ENCODE measurements at regions not wholly inside any gene's neighbourhood (a gene's known extent, or its start where the extent isn't known, plus 50 kb on each side); places are given as distances from the start of the nearest gene placed in this dataset.

- peak overlapping the region; percentile 34 for H3K4me2 ChIP-seq (ENCODE audit: low read length)
- no peak overlapping the region for H3K27ac ChIP-seq (ENCODE audit: low read length)
- H3K4me3 ChIP-seq (ENCODE audit: low read length): no peak overlapping the region
- H3K9ac ChIP-seq (ENCODE audit: low read length): no peak overlapping the region
- H2AFZ ChIP-seq (ENCODE audit: low read depth, low read length): no peak overlapping the region
- H3K27me3 ChIP-seq (ENCODE audit: low read depth, low read length): peaks cover 6% of the 10 kb centered on the region
- no peaks in the 10 kb centered on the region for H3K79me2 ChIP-seq (ENCODE audit: low read length)
- TF ChIP-seq CTCF (IDR thresholded peaks at IDR 0.05; ENCODE audit: low read depth, low read length): no peak
- no peak for TF ChIP-seq EZH2phosphoT487 (IDR thresholded peaks at IDR 0.05; ENCODE audit: low read depth)
- H3K9me3 ChIP-seq (ENCODE audit: insufficient read depth, low read length): no peaks in the 10 kb centered on the region
- no peaks in the 10 kb centered on the region for H3K36me3 ChIP-seq (replicated peaks; ENCODE audit: low read depth, low read length)
- peaks cover 12% of the 10 kb centered on the region for H3K4me1 ChIP-seq (ENCODE audit: low read length)
- no peaks in the 10 kb centered on the region for H4K20me1 ChIP-seq (ENCODE audit: insufficient read depth, low read length)
Observed at GRCh38 chr2:212683346-212684097, 144.9 kb upstream of the ERBB4 start.

GRCh38 chr2:212682937-212683336, 144.3 kb upstream of the ERBB4 start:
- no peaks in the 10 kb centered on the region for H3K79me2 ChIP-seq (ENCODE audit: low read length)
- TF ChIP-seq CTCF (IDR thresholded peaks at IDR 0.05; ENCODE audit: low read depth, low read length) (no peak), EZH2phosphoT487 (IDR thresholded peaks at IDR 0.05; ENCODE audit: low read depth) (no peak)

GRCh38 chr2:212677466-212677865, 138.9 kb upstream of the ERBB4 start:
- Histone ChIP-seq H3K36me3 (replicated peaks; ENCODE audit: low read depth, low read length) (no peaks in the 10 kb centered on the region), H2AFZ (ENCODE audit: low read depth, low read length) (no peak overlapping the region), H3K79me2 (ENCODE audit: low read length) (no peaks in the 10 kb centered on the region), H3K4me1 (ENCODE audit: low read length) (no peaks in the 10 kb centered on the region), H3K9me3 (ENCODE audit: insufficient read depth, low read length) (no peaks in the 10 kb centered on the region), H4K20me1 (ENCODE audit: insufficient read depth, low read length) (no peaks in the 10 kb centered on the region), H3K4me2 (ENCODE audit: low read length) (no peak overlapping the region), H3K27me3 (ENCODE audit: low read depth, low read length) (no peaks in the 10 kb centered on the region), H3K4me3 (ENCODE audit: low read length) (no peak overlapping the region), H3K27ac (ENCODE audit: low read length) (no peak overlapping the region), H3K9ac (ENCODE audit: low read length) (no peak overlapping the region)
- TF ChIP-seq CTCF (IDR thresholded peaks at IDR 0.05; ENCODE audit: low read depth, low read length) (no peak), EZH2phosphoT487 (IDR thresholded peaks at IDR 0.05; ENCODE audit: low read depth) (no peak)

More at GRCh38 chr2:212682937-212683336, 144.3 kb upstream of the ERBB4 start:
- H4K20me1 ChIP-seq (ENCODE audit: insufficient read depth, low read length): no peaks in the 10 kb centered on the region
- H3K36me3 ChIP-seq (replicated peaks; ENCODE audit: low read depth, low read length): no peaks in the 10 kb centered on the region
- peaks cover 6% of the 10 kb centered on the region for H3K27me3 ChIP-seq (ENCODE audit: low read depth, low read length)
- H3K4me1 ChIP-seq (ENCODE audit: low read length): peaks cover 12% of the 10 kb centered on the region
- H3K9ac ChIP-seq (ENCODE audit: low read length): no peak overlapping the region
- H2AFZ ChIP-seq (ENCODE audit: low read depth, low read length): no peak overlapping the region
- H3K4me2 ChIP-seq (ENCODE audit: low read length): no peak overlapping the region
- no peak overlapping the region for H3K27ac ChIP-seq (ENCODE audit: low read length)
- H3K4me3 ChIP-seq (ENCODE audit: low read length): no peak overlapping the region
- H3K9me3 ChIP-seq (ENCODE audit: insufficient read depth, low read length): no peaks in the 10 kb centered on the region

- H3K9ac ChIP-seq (ENCODE audit: low read length): no peak overlapping the region
- H4K20me1 ChIP-seq (ENCODE audit: insufficient read depth, low read length): no peaks in the 10 kb centered on the region
- peaks cover 6% of the 10 kb centered on the region; the same call in 1 of the 2 replicates for H3K4me1 ChIP-seq (ENCODE audit: low read length)
- TF ChIP-seq CTCF (IDR thresholded peaks at IDR 0.05; ENCODE audit: low read depth, low read length) (no peak), EZH2phosphoT487 (IDR thresholded peaks at IDR 0.05; ENCODE audit: low read depth) (no peak)
- no peak overlapping the region for H3K4me3 ChIP-seq (ENCODE audit: low read length)
- no peaks in the 10 kb centered on the region for H3K79me2 ChIP-seq (ENCODE audit: low read length)
- H3K27ac ChIP-seq (ENCODE audit: low read length): no peak overlapping the region
- H3K36me3 ChIP-seq (replicated peaks; ENCODE audit: low read depth, low read length): no peaks in the 10 kb centered on the region
- H3K27me3 ChIP-seq (ENCODE audit: low read depth, low read length): no peaks in the 10 kb centered on the region
- H3K4me2 ChIP-seq (ENCODE audit: low read length): no peak overlapping the region
- no peaks in the 10 kb centered on the region for H3K9me3 ChIP-seq (ENCODE audit: insufficient read depth, low read length)
- H2AFZ ChIP-seq (ENCODE audit: low read depth, low read length): no peak overlapping the region
Observed at GRCh38 chr2:212672186-212672585, 133.6 kb upstream of the ERBB4 start.

All from OCI-LY3 (cell line).